Urothelium cell line (cell line): ENCODE measurements at regions not wholly inside any gene's neighbourhood (a gene's known extent, or its start where the extent isn't known, plus 50 kb on each side); places are given as distances from the start of the nearest gene placed in this dataset.
"Not testable (repeated sequence)": the region's sequence is repeated elsewhere in the genome, so short reads cannot be mapped to it uniquely, and the experiment has no call there.

Source experiments
- DNase-seq: peaks from one replicate; pipeline ENCODE4 v3.0.0; 2011; ENCODE audit warnings: low spot score, mixed read lengths
- FAIRE-seq: peaks from 2 replicates; lab custom pipeline; 2011; peaks lifted over from hg19 to GRCh38; lab: Jason Lieb, UNC

- not testable (repeated sequence) for FAIRE-seq, DNase-seq
Observed at GRCh38 chr7:32816409-32816948, 75.1 kb downstream of the KBTBD2 start.

- not testable (repeated sequence) for DNase-seq, FAIRE-seq
Observed at GRCh38 chr7:32814779-32815178, 76.8 kb downstream of the KBTBD2 start.

GRCh38 chr7:32809871-32810270, 81.7 kb downstream of the KBTBD2 start:
- no peak for DNase-seq

GRCh38 chr7:32809347-32809746, 82.2 kb downstream of the KBTBD2 start:
- no peak for FAIRE-seq
- DNase-seq, result no peak

More at GRCh38 chr7:32809871-32810270, 81.7 kb downstream of the KBTBD2 start:
- no peak for FAIRE-seq

- no peak for FAIRE-seq
- no peak for DNase-seq
Observed at GRCh38 chr7:32803406-32804141, 88.0 kb downstream of the KBTBD2 start.

- DNase-seq (no peak), FAIRE-seq (no peak)
Observed at GRCh38 chr7:32802305-32802910, 89.2 kb downstream of the KBTBD2 start.

- FAIRE-seq, DNase-seq: not testable (repeated sequence)
Observed at GRCh38 chr7:32793053-32793452, 98.5 kb downstream of the KBTBD2 start.

- FAIRE-seq, DNase-seq: not testable (repeated sequence)
Observed at GRCh38 chr7:32790766-32791430, 100.7 kb downstream of the KBTBD2 start.

GRCh38 chr7:32789266-32789665, 102.3 kb downstream of the KBTBD2 start:
- not testable (repeated sequence) for DNase-seq, FAIRE-seq

GRCh38 chr7:32788174-32788573, 103.4 kb downstream of the KBTBD2 start:
- DNase-seq, FAIRE-seq: not testable (repeated sequence)

GRCh38 chr7:32785365-32785944, 106.1 kb downstream of the KBTBD2 start:
- not testable (repeated sequence) for DNase-seq
- FAIRE-seq, result peak; percentile 83

GRCh38 chr7:32779895-32780294, 111.7 kb downstream of the KBTBD2 start:
- not testable (repeated sequence) for DNase-seq
- peak; percentile 40 for FAIRE-seq

GRCh38 chr7:32779167-32779566, 112.4 kb downstream of the KBTBD2 start:
- no peak for FAIRE-seq
- DNase-seq, result no peak

GRCh38 chr7:32777041-32777666, 114.4 kb downstream of the KBTBD2 start:
- FAIRE-seq, DNase-seq: not testable (repeated sequence)

GRCh38 chr7:32776318-32776717, 115.2 kb downstream of the KBTBD2 start:
- not testable (repeated sequence) for FAIRE-seq

GRCh38 chr7:32775809-32776208, 115.8 kb downstream of the KBTBD2 start:
- not testable (repeated sequence) for FAIRE-seq, DNase-seq

More at GRCh38 chr7:32776318-32776717, 115.2 kb downstream of the KBTBD2 start:
- not testable (repeated sequence) for DNase-seq

- no peak for FAIRE-seq
- no peak for DNase-seq
Observed at GRCh38 chr7:32774541-32774951, 117.0 kb downstream of the KBTBD2 start.

- FAIRE-seq, DNase-seq: not testable (repeated sequence)
Observed at GRCh38 chr7:32768866-32769510, 122.6 kb downstream of the KBTBD2 start.

GRCh38 chr7:32768338-32768737, 123.2 kb downstream of the KBTBD2 start:
- not testable (repeated sequence) for FAIRE-seq, DNase-seq
